Fibroblast of pulmonary artery (primary cell): ENCODE measurements at regions not wholly inside any gene's neighbourhood (a gene's known extent, or its start where the extent isn't known, plus 50 kb on each side); places are given as distances from the start of the nearest gene placed in this dataset.

Experiments
- DNase-seq: peaks from one replicate; pipeline ENCODE4 v3.0.0-alpha.2; 2010; ENCODE audit warnings: low read depth
- H3K4me3 ChIP-seq: replicated peaks from 2 replicates; pipeline ENCODE4 v1.5.1; 2011; ENCODE audit warnings: low read depth, mild to moderate bottlenecking, control low read depth, low read length, moderate library complexity
- CTCF ChIP-seq: IDR thresholded peaks from 2 replicates; pipeline ENCODE4 v1.5.1; 2011; ENCODE audit warnings: mild to moderate bottlenecking, control low read depth, low read length, inconsistent platforms; ENCODE audit errors: missing control alignments

- H3K4me3 ChIP-seq: no peak overlapping the region
- no peak for TF ChIP-seq CTCF
- DNase-seq: no peak
Observed at GRCh38 chr5:51582871-51583394, 199.7 kb downstream of the ISL1 start.

GRCh38 chr5:51598026-51598425 lies 214.8 kb downstream of the ISL1 start:
- TF ChIP-seq CTCF: no peak
- H3K4me3 ChIP-seq: no peak overlapping the region
- DNase-seq: no peak

- no peak for TF ChIP-seq CTCF
- H3K4me3 ChIP-seq: no peak overlapping the region
- no peak for DNase-seq
Observed at GRCh38 chr5:51599587-51599986, 216.3 kb downstream of the ISL1 start.

GRCh38 chr5:51604324-51604723 lies 221.1 kb downstream of the ISL1 start:
- H3K4me3 ChIP-seq: no peak overlapping the region
- no peak for TF ChIP-seq CTCF
- DNase-seq: no peak

- H3K4me3 ChIP-seq: no peak overlapping the region
- no peak for TF ChIP-seq CTCF
- DNase-seq: no peak
Observed at GRCh38 chr5:51606921-51607320, 223.7 kb downstream of the ISL1 start.

- DNase-seq: no peak
- TF ChIP-seq CTCF: no peak
- no peak overlapping the region for H3K4me3 ChIP-seq
Observed at GRCh38 chr5:51618234-51618633, 235.0 kb downstream of the ISL1 start.

- H3K4me3 ChIP-seq: no peak overlapping the region
- DNase-seq: no peak
- TF ChIP-seq CTCF: no peak
Observed at GRCh38 chr5:51621156-51621555, 237.9 kb downstream of the ISL1 start.
